GM12891 (cell line): ENCODE measurements at regions not wholly inside any gene's neighbourhood (a gene's known extent, or its start where the extent isn't known, plus 50 kb on each side); places are given as distances from the start of the nearest gene placed in this dataset.

Source experiments
- PAX5 ChIP-seq: IDR thresholded peaks from 2 replicates; pipeline ENCODE4 v1.6.1; 2011; ENCODE audit warnings: low read length, moderate library complexity, mild to moderate bottlenecking; ENCODE audit not compliant: insufficient read depth, severe bottlenecking
- POLR2A ChIP-seq: IDR thresholded peaks from 2 replicates; pipeline ENCODE4 v1.6.1; 2011; ENCODE audit warnings: low read depth, low read length, control low read depth
- POLR2AphosphoS5 ChIP-seq: IDR thresholded peaks from 2 replicates; pipeline ENCODE4 v1.6.1; 2011; ENCODE audit warnings: low read depth, low read length, control low read depth
- POU2F2 ChIP-seq: IDR thresholded peaks from 2 replicates; pipeline ENCODE4 v1.6.1; 2011; ENCODE audit warnings: low read depth, mild to moderate bottlenecking, control low read depth, low read length, moderate library complexity
- SPI1 ChIP-seq: IDR thresholded peaks from 2 replicates; pipeline ENCODE4 v1.6.1; 2011; ENCODE audit warnings: low read depth, low read length, control low read depth
- TAF1 ChIP-seq: IDR thresholded peaks from 2 replicates; pipeline ENCODE4 v1.6.1; 2011; ENCODE audit warnings: low read depth, low read length, control low read depth

DNA sequence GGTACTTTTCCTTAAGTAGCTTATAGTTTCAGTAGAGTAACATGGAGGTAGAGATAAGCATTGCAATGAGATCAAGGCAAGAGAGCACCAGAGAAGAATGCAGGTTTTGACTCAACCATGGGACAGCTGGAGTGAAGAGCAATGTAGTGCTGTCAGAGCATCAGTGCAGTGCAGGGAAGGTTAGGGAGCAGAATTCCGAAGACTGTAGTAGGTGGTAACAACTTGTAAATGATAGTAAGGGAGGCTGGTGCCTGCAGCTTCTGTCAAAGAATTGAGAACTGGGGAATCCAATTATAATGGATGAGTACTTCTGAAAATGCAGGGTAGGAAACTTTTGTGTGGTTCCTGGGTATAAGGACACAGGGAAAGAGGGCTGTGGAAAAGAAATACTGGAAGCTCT lies 183.2 kb downstream of the KCNS3 start:
- TF ChIP-seq SPI1: no peak
- no peak for TF ChIP-seq POLR2AphosphoS5
- no peak for TF ChIP-seq POLR2A
- no peak for TF ChIP-seq TAF1
- no peak for TF ChIP-seq PAX5
- no peak for TF ChIP-seq POU2F2
